ENCODE measurements at regions not wholly inside any gene's neighbourhood (a gene's known extent, or its start where the extent isn't known, plus 50 kb on each side); places are given as distances from the start of the nearest gene placed in this dataset.
"Not testable (repeated sequence)": the region's sequence is repeated elsewhere in the genome, so short reads cannot be mapped to it uniquely, and the experiment has no call there.

GRCh38 chr10:44564790-44565189, 179.9 kb upstream of the CXCL12 start:
- no peak for DNase-seq (ENCODE audit: low read depth in 2 of 2)

GRCh38 chr10:44566786-44567185, 181.9 kb upstream of the CXCL12 start:
- DNase-seq (ENCODE audit: low read depth in 2 of 2), result no peak

- peak; percentile 21 to 26 for DNase-seq (ENCODE audit: low read depth in 2 of 2)
Observed at GRCh38 chr10:44567471-44567870, 182.6 kb upstream of the CXCL12 start.

GRCh38 chr10:44569193-44570091, 184.5 kb upstream of the CXCL12 start:
- peak; percentile 82 to 83 for DNase-seq (ENCODE audit: low read depth in 2 of 2)

GRCh38 chr10:44571701-44572100, 186.8 kb upstream of the CXCL12 start:
- no peak for DNase-seq (ENCODE audit: low read depth in 2 of 2)

- no peak for DNase-seq (ENCODE audit: low read depth in 2 of 2)
Observed at GRCh38 chr10:44572146-44572545, 187.2 kb upstream of the CXCL12 start.

GRCh38 chr10:44573821-44574220, 188.9 kb upstream of the CXCL12 start:
- no peak for DNase-seq (ENCODE audit: low read depth in 2 of 2)

- DNase-seq (ENCODE audit: low read depth in 2 of 2), result no peak
Observed at GRCh38 chr10:44574596-44575480, 189.9 kb upstream of the CXCL12 start.

GRCh38 chr10:44575601-44576380, 190.9 kb upstream of the CXCL12 start:
- DNase-seq (ENCODE audit: low read depth in 2 of 2), result no peak

GRCh38 chr10:44576702-44577191, 191.8 kb upstream of the CXCL12 start:
- no peak for DNase-seq (ENCODE audit: low read depth in 2 of 2)

GRCh38 chr10:44577533-44577932, 192.6 kb upstream of the CXCL12 start:
- no peak for DNase-seq (ENCODE audit: low read depth in 2 of 2)

GRCh38 chr10:44578271-44578670, 193.4 kb upstream of the CXCL12 start:
- DNase-seq (ENCODE audit: low read depth in 2 of 2), result no peak

GRCh38 chr10:44578963-44579362, 194.1 kb upstream of the CXCL12 start:
- not testable (repeated sequence) for DNase-seq (ENCODE audit: low read depth in 2 of 2)

- no peak for DNase-seq (ENCODE audit: low read depth in 2 of 2)
Observed at GRCh38 chr10:44581996-44582395, 197.1 kb upstream of the CXCL12 start.

GRCh38 chr10:44587488-44588318, 202.8 kb upstream of the CXCL12 start:
- no peak for DNase-seq (ENCODE audit: low read depth in 2 of 2)

GRCh38 chr10:44589181-44589943, 204.5 kb upstream of the CXCL12 start:
- no peak for DNase-seq (ENCODE audit: low read depth in 2 of 2)

GRCh38 chr10:44589944-44590449, 205.1 kb upstream of the CXCL12 start:
- DNase-seq (ENCODE audit: low read depth in 2 of 2), result no peak

GRCh38 chr10:44591911-44592310, 207.0 kb upstream of the CXCL12 start:
- DNase-seq (ENCODE audit: low read depth in 2 of 2), result no peak

- no peak for DNase-seq (ENCODE audit: low read depth in 2 of 2)
Observed at GRCh38 chr10:44593952-44594351, 209.1 kb upstream of the CXCL12 start.

- no peak for DNase-seq (ENCODE audit: low read depth in 2 of 2)
Observed at GRCh38 chr10:44607116-44607515, 222.2 kb upstream of the CXCL12 start.
